HG02623 (cell line): ENCODE measurements at regions not wholly inside any gene's neighbourhood (a gene's known extent, or its start where the extent isn't known, plus 50 kb on each side); places are given as distances from the start of the nearest gene placed in this dataset.

Source experiments
- ATAC-seq: cut with Tn5 transposase; IDR thresholded peaks from one replicate; pipeline ENCODE4 v1.9.1; 2021; ENCODE audit warnings: moderate library complexity; ENCODE audit not compliant: unreplicated experiment

- ATAC-seq, result no peak
Observed at GRCh38 chr18:44186001-44186400, 494.7 kb upstream of the SETBP1 start.

GRCh38 chr18:44187090-44187489 is 493.6 kb upstream of the SETBP1 start:
- no peak for ATAC-seq

- no peak for ATAC-seq
Observed at GRCh38 chr18:44195394-44196140, 485.1 kb upstream of the SETBP1 start.

GRCh38 chr18:44197832-44198611 is 482.7 kb upstream of the SETBP1 start:
- no peak for ATAC-seq

- no peak for ATAC-seq
Observed at GRCh38 chr18:44198612-44199284, 481.9 kb upstream of the SETBP1 start.

GRCh38 chr18:44213293-44213692 is 467.4 kb upstream of the SETBP1 start:
- ATAC-seq, result no peak

- no peak for ATAC-seq
Observed at GRCh38 chr18:44214396-44214795, 466.3 kb upstream of the SETBP1 start.

- ATAC-seq, result no peak
Observed at GRCh38 chr18:44216169-44216568, 464.5 kb upstream of the SETBP1 start.

- ATAC-seq, result no peak
Observed at GRCh38 chr18:44227501-44227900, 453.2 kb upstream of the SETBP1 start.

GRCh38 chr18:44229693-44230108 is 451.0 kb upstream of the SETBP1 start:
- no peak for ATAC-seq

GRCh38 chr18:44231936-44232335 is 448.8 kb upstream of the SETBP1 start:
- ATAC-seq, result no peak

- no peak for ATAC-seq
Observed at GRCh38 chr18:44232500-44232899, 448.2 kb upstream of the SETBP1 start.

GRCh38 chr18:44238454-44238853 is 442.2 kb upstream of the SETBP1 start:
- ATAC-seq, result no peak

GRCh38 chr18:44238911-44239310 is 441.8 kb upstream of the SETBP1 start:
- no peak for ATAC-seq

- no peak for ATAC-seq
Observed at GRCh38 chr18:44241020-44241419, 439.7 kb upstream of the SETBP1 start.

GRCh38 chr18:44245019-44245418 is 435.7 kb upstream of the SETBP1 start:
- ATAC-seq, result no peak

GRCh38 chr18:44246001-44246400 is 434.7 kb upstream of the SETBP1 start:
- ATAC-seq, result no peak

GRCh38 chr18:44258086-44258485 is 422.6 kb upstream of the SETBP1 start:
- no peak for ATAC-seq

- no peak for ATAC-seq
Observed at GRCh38 chr18:44258576-44258975, 422.1 kb upstream of the SETBP1 start.

GRCh38 chr18:44259610-44260009 is 421.1 kb upstream of the SETBP1 start:
- ATAC-seq, result no peak

- ATAC-seq, result no peak
Observed at GRCh38 chr18:44265437-44265836, 415.3 kb upstream of the SETBP1 start.

GRCh38 chr18:44273298-44273697 is 407.4 kb upstream of the SETBP1 start:
- no peak for ATAC-seq
